ENCODE measurements at regions not wholly inside any gene's neighbourhood (a gene's known extent, or its start where the extent isn't known, plus 50 kb on each side); places are given as distances from the start of the nearest gene placed in this dataset.

DNA sequence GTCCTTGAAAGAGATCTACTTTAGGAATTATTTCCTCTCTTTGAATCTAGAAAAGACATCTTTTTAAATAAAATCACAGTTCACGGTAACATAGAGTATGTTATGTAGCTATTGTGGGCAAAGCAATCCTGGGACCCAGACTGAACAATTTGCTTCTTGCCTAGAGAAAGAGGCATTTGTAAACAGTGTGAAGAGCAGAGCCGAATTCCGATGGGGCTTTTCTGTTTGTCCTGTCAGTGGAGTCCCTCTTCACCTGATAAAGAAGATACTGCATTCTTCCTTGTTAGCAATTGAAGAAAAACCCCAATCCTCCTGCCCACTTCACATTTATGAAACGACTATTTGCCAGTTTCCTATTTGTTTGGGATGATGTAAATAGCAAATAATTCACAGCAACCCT is 462.9 kb downstream of the WDR72 start:
- TF ChIP-seq, protein P1, sequence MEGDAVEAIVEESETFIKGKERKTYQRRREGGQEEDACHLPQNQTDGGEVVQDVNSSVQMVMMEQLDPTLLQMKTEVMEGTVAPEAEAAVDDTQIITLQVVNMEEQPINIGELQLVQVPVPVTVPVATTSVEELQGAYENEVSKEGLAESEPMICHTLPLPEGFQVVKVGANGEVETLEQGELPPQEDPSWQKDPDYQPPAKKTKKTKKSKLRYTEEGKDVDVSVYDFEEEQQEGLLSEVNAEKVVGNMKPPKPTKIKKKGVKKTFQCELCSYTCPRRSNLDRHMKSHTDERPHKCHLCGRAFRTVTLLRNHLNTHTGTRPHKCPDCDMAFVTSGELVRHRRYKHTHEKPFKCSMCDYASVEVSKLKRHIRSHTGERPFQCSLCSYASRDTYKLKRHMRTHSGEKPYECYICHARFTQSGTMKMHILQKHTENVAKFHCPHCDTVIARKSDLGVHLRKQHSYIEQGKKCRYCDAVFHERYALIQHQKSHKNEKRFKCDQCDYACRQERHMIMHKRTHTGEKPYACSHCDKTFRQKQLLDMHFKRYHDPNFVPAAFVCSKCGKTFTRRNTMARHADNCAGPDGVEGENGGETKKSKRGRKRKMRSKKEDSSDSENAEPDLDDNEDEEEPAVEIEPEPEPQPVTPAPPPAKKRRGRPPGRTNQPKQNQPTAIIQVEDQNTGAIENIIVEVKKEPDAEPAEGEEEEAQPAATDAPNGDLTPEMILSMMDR (IDR thresholded peaks at IDR 0.05): no peak
- no peak for TF ChIP-seq POLR2A (IDR thresholded peaks at IDR 0.05)
